GM23338 (cell line): ENCODE measurements at regions not wholly inside any gene's neighbourhood (a gene's known extent, or its start where the extent isn't known, plus 50 kb on each side); places are given as distances from the start of the nearest gene placed in this dataset.

Experiments
- CREB1 ChIP-seq: fragments of 250-450 bp; sonication (Bioruptor Pico); IDR thresholded peaks from 2 replicates; pipeline ENCODE4 v1.5.0; 2020; ENCODE audit warnings: low read depth, mild to moderate bottlenecking, moderate library complexity
- CTCF ChIP-seq, 2 experiments: fragments of 200-600 bp in 1 of 2; sonication (generic) in 1 of 2; conservative IDR thresholded peaks; 2 replicates each; pipeline versions ENCODE4 v1.5.1 to v1.6.1; 2016 to 2017; ENCODE audit warnings: antibody characterized with exemption in 2 of 2, low read depth in 2 of 2, mild to moderate bottlenecking in 2 of 2, moderate library complexity in 1 of 2
- ETS1 ChIP-seq: IDR thresholded peaks from 2 replicates; pipeline ENCODE4 v1.6.1; 2016; ENCODE audit warnings: antibody characterized with exemption
- EZH2 ChIP-seq: fragments of 200-600 bp; sonication (generic); IDR thresholded peaks from one replicate; pipeline ENCODE4 v1.8.0; 2017; ENCODE audit warnings: antibody characterized with exemption, mild to moderate bottlenecking, low read depth; ENCODE audit not compliant: unreplicated experiment
- EZH2phosphoT487 ChIP-seq: fragments of 200-600 bp; sonication (generic); IDR thresholded peaks from one replicate; pipeline ENCODE4 v1.8.1; 2018; ENCODE audit warnings: antibody characterized with exemption; ENCODE audit not compliant: unreplicated experiment
- JUNB ChIP-seq: IDR thresholded peaks from one replicate; pipeline ENCODE4 v1.6.1; 2016; ENCODE audit warnings: antibody characterized with exemption; ENCODE audit not compliant: unreplicated experiment
- POLR2AphosphoS5 ChIP-seq: IDR thresholded peaks from 2 replicates; pipeline ENCODE4 v1.6.1; 2016; ENCODE audit warnings: antibody characterized with exemption, low read depth
- REST ChIP-seq: IDR thresholded peaks from one replicate; pipeline ENCODE4 v1.6.1; 2018; ENCODE audit warnings: antibody characterized with exemption; ENCODE audit not compliant: unreplicated experiment

GRCh38 chr5:173498286-173498685 lies 118.2 kb downstream of the BOD1 start:
- TF ChIP-seq EZH2phosphoT487 (no peak), CTCF (conservative IDR thresholded peaks at IDR 0.05; ENCODE audit: low read depth in 2 of 2) (no peak), POLR2AphosphoS5 (no peak), JUNB (no peak), CREB1 (CRISPR knock-in tag) (no peak), ETS1 (no peak), EZH2 (no peak), REST (no peak)
